GDM1 (cell line): ENCODE measurements at regions not wholly inside any gene's neighbourhood (a gene's known extent, or its start where the extent isn't known, plus 50 kb on each side); places are given as distances from the start of the nearest gene placed in this dataset.
"Not testable (repeated sequence)": the region's sequence is repeated elsewhere in the genome, so short reads cannot be mapped to it uniquely, and the experiment has no call there.

Experiments
- DNase-seq: peaks from one replicate; lab custom pipeline; 2025; lab: John Stamatoyannopoulos, UW

- DNase-seq, result not testable (repeated sequence)
These were observed 74.3 kb upstream of the SOX13 start for GRCh38 chr1:203998571-203998970.

GRCh38 chr1:203999618-204000017 is 73.3 kb upstream of the SOX13 start:
- no peak for DNase-seq

- DNase-seq, result no peak
These were observed 71.6 kb upstream of the SOX13 start for GRCh38 chr1:204001166-204001901.

GRCh38 chr1:204002614-204003013 is 70.3 kb upstream of the SOX13 start:
- DNase-seq, result no peak

GRCh38 chr1:204003536-204003935 is 69.4 kb upstream of the SOX13 start:
- no peak for DNase-seq

GRCh38 chr1:204011426-204011825 is 61.5 kb upstream of the SOX13 start:
- no peak for DNase-seq

GRCh38 chr1:204013052-204013451 is 59.9 kb upstream of the SOX13 start:
- DNase-seq, result no peak

GRCh38 chr1:204014336-204014735 is 58.6 kb upstream of the SOX13 start:
- no peak for DNase-seq

- not testable (repeated sequence) for DNase-seq
These were observed 58.0 kb upstream of the SOX13 start for GRCh38 chr1:204014961-204015360.

- no peak for DNase-seq
These were observed 55.9 kb upstream of the SOX13 start for GRCh38 chr1:204017032-204017431.

GRCh38 chr1:204018460-204018859 is 54.5 kb upstream of the SOX13 start:
- DNase-seq, result no peak
